Gastrocnemius medialis (tissue), 4 donors: ENCODE measurements at regions not wholly inside any gene's neighbourhood (a gene's known extent, or its start where the extent isn't known, plus 50 kb on each side); places are given as distances from the start of the nearest gene placed in this dataset.

Experiments used
- ATAC-seq, 2 donors: fragments of 150-250 bp; one replicate each; pipeline ENCODE4 v1.9.1; 2016
- DNase-seq, 2 donors: peaks; one replicate each; pipeline ENCODE4 v3.0.0-alpha.2; 2019
- H3K27ac ChIP-seq, 4 donors: fragments of 200-600 bp; sonication (generic); 1 replicate in 1 of 4; 2 replicates in 3 of 4; pipeline ENCODE4 v1.5.1; 2016 to 2018; ENCODE audit warnings: mild to moderate bottlenecking in 2 of 4, moderate library complexity in 1 of 4
- H3K27me3 ChIP-seq, 3 donors: fragments of 200-600 bp; sonication (generic) in 2 of 3; 1 replicate in 1 of 3; 2 replicates in 2 of 3; pipeline versions ENCODE4 v1.5.1 to v1.6.0; 2016 to 2019; ENCODE audit warnings: mild to moderate bottlenecking in 1 of 3, moderate library complexity in 1 of 3
- H3K36me3 ChIP-seq, 2 donors: fragments of 200-600 bp; sonication (generic) in 1 of 2; one replicate each; pipeline ENCODE4 v1.5.1; 2017 to 2018
- H3K4me1 ChIP-seq, 2 donors: fragments of 200-600 bp; sonication (generic) in 1 of 2; one replicate each; pipeline ENCODE4 v1.5.1; 2016 to 2017; ENCODE audit warnings: mild to moderate bottlenecking in 2 of 2
- H3K4me3 ChIP-seq, 4 donors: fragments of 200-600 bp; sonication (generic) in 3 of 4; 1 replicate in 1 of 4; 2 replicates in 3 of 4; pipeline ENCODE4 v1.5.1; 2016 to 2019; ENCODE audit warnings: mild to moderate bottlenecking in 2 of 4
- H3K9me3 ChIP-seq, 3 donors: fragments of 200-600 bp; sonication (generic) in 2 of 3; 1 replicate in 1 of 3; 2 replicates in 2 of 3; pipeline ENCODE4 v1.5.1; 2016 to 2019
- POLR2A ChIP-seq, 2 donors: fragments of 450-650 bp; IDR thresholded peaks; one replicate each; pipeline ENCODE4 v1.6.1; 2017; ENCODE audit warnings: antibody characterized with exemption in 2 of 2, mild to moderate bottlenecking in 2 of 2, moderate library complexity in 2 of 2
- in situ Hi-C, 4 donors: fragments of 200-750 bp; cut with MboI; loops; one replicate each; pipeline versions ENCODE4 v1.15.0 to v1.8.0; 2017; ENCODE audit warnings: low sequenced_read_pairs in 4 of 4
- intact Hi-C: fragments of 100-400 bp; cut with DNase I; formaldehyde crosslinking; loops from one replicate; pipeline ENCODE4 v1.15.1; 2023; ENCODE audit warnings: low total_unique reads
- TF ChIP-seq, protein P1 (sequence below), 5 experiments: fragments of 450-650 bp in 3 of 5; fragments of 200-600 bp in 2 of 5; sonication (generic) in 2 of 5; IDR thresholded peaks in 4 of 5; conservative IDR thresholded peaks in 1 of 5; 1 replicate in 4 of 5; 2 replicates in 1 of 5; pipeline ENCODE4 v1.5.1; 2016 to 2019; ENCODE audit warnings: antibody characterized with exemption in 5 of 5, mild to moderate bottlenecking in 3 of 5, moderate library complexity in 3 of 5

DNA sequence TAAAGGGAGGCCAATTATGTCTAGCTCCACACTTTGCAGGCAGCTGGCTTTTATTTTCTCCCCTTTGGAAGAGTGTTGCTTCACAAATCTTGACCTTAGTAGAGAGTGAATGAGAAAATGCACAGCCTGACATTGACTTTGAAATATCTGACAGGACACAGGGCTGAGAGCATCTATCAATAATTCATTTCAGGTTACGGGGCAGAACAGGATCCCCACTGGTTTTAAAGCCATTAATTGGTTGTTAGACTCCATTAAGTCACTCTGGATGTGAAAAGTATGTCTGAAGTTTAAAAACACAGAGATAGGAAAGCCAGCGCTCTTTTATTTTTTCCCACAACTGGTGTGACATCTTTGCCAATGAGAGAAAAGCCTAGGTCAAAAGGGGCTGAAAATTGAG, 251.9 kb upstream of the TMC3 start:
- TF ChIP-seq, protein P1, sequence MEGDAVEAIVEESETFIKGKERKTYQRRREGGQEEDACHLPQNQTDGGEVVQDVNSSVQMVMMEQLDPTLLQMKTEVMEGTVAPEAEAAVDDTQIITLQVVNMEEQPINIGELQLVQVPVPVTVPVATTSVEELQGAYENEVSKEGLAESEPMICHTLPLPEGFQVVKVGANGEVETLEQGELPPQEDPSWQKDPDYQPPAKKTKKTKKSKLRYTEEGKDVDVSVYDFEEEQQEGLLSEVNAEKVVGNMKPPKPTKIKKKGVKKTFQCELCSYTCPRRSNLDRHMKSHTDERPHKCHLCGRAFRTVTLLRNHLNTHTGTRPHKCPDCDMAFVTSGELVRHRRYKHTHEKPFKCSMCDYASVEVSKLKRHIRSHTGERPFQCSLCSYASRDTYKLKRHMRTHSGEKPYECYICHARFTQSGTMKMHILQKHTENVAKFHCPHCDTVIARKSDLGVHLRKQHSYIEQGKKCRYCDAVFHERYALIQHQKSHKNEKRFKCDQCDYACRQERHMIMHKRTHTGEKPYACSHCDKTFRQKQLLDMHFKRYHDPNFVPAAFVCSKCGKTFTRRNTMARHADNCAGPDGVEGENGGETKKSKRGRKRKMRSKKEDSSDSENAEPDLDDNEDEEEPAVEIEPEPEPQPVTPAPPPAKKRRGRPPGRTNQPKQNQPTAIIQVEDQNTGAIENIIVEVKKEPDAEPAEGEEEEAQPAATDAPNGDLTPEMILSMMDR (IDR thresholded peaks at IDR 0.05 in 4 of 5, conservative IDR thresholded peaks at IDR 0.05 in 1 of 5): no peak
- TF ChIP-seq POLR2A (IDR thresholded peaks at IDR 0.05): no peak
- H3K36me3 ChIP-seq: no peaks in the 10 kb centered on the region
- no peaks in the 10 kb centered on the region for H3K27me3 ChIP-seq
- ATAC-seq (no peak), DNase-seq (no peak)
- intact Hi-C loops (no loop called here), in situ Hi-C loops (no loop called here)
- no peak overlapping the region for H3K27ac ChIP-seq
- no peaks in the 10 kb centered on the region for H3K9me3 ChIP-seq
- no peak overlapping the region for H3K4me3 ChIP-seq
- no peaks in the 10 kb centered on the region for H3K4me1 ChIP-seq

DNA sequence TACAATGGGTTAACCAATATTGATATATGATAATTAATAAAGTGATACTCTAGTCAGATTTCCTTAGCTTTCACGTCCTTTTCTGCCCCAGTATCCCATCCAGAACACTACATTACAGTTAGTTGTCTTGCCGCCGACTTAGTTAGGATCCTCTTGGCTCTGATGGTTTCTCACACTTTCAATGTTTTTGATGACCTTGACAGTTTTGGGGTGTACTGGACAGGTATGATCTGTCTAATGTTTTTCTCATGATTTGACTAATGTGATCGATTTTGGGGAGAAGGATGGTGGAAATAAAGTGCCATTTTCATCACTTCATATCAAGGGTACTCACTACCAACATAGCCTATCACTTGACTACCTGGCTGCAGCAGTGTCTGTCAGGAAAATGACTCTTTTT, 245.0 kb upstream of the TMC3 start:
- H3K4me3 ChIP-seq: no peak overlapping the region
- no peaks in the 10 kb centered on the region for H3K36me3 ChIP-seq
- H3K27me3 ChIP-seq: no peaks in the 10 kb centered on the region
- H3K27ac ChIP-seq: no peak overlapping the region
- in situ Hi-C loops (no loop called here), intact Hi-C loops (no loop called here)
- H3K4me1 ChIP-seq: no peaks in the 10 kb centered on the region
- H3K9me3 ChIP-seq: no peaks in the 10 kb centered on the region
- ATAC-seq (no peak), DNase-seq (no peak)
- TF ChIP-seq POLR2A (IDR thresholded peaks at IDR 0.05): no peak
- TF ChIP-seq, protein P1 (IDR thresholded peaks at IDR 0.05 in 4 of 5, conservative IDR thresholded peaks at IDR 0.05 in 1 of 5): no peak

DNA sequence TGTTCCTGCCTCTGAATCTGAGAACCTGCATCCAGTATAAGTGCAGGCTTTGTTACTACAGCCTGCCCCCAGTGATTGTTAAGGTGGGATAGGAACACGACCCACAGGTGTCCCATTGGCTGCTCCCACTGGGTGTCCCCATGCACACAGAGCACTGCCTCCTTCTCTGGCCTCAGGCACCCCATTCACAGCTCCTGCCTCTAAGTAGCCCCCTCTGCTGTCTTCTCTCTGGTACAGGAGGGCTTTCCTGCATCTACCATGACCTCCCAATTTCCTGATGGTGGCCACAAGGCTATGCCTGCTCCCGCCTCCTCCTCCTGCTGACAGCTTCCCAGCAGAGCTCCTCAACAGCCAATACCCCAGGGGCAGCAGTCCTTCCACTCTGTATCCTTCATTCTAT, 238.6 kb upstream of the TMC3 start:
- no peak for DNase-seq

DNA sequence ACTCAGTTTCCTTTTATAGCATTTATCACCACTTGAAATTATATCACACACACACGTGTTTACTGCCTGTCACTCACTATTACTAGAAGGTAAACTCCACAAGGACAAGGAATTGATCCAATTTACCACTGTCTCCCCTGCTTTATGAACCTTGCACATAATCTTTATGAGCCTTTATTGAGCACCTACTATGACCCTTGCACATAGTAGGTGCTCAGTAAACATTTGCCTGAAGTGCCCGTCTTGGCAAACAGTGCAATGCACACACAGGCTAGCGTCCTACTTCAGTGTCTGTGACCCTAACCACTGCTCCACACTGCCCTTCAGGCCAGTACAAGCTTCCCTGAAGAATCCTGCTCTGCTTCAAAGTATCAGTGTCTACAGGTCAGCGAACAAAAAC, 237.7 kb upstream of the TMC3 start:
- no peak for ATAC-seq
- in situ Hi-C loops (no loop called here), intact Hi-C loops (no loop called here)
- Histone ChIP-seq H3K27ac (no peak overlapping the region), H3K9me3 (no peaks in the 10 kb centered on the region), H3K4me1 (no peaks in the 10 kb centered on the region), H3K4me3 (no peak overlapping the region), H3K27me3 (no peaks in the 10 kb centered on the region), H3K36me3 (no peaks in the 10 kb centered on the region)
- DNase-seq: no peak
- TF ChIP-seq, protein P1 (IDR thresholded peaks at IDR 0.05 in 4 of 5, conservative IDR thresholded peaks at IDR 0.05 in 1 of 5): no peak
- no peak for TF ChIP-seq POLR2A (IDR thresholded peaks at IDR 0.05)

More for the DNA sequence above, 238.6 kb upstream of the TMC3 start:
- intact Hi-C loops (no loop called here), in situ Hi-C loops (no loop called here)
- ATAC-seq: no peak
- no peaks in the 10 kb centered on the region for H3K36me3 ChIP-seq
- H3K9me3 ChIP-seq: no peaks in the 10 kb centered on the region
- no peak overlapping the region for H3K4me3 ChIP-seq
- TF ChIP-seq POLR2A (IDR thresholded peaks at IDR 0.05): no peak
- TF ChIP-seq, protein P1 (IDR thresholded peaks at IDR 0.05 in 4 of 5, conservative IDR thresholded peaks at IDR 0.05 in 1 of 5): no peak
- no peaks in the 10 kb centered on the region for H3K27me3 ChIP-seq
- H3K27ac ChIP-seq: no peak overlapping the region
- no peaks in the 10 kb centered on the region for H3K4me1 ChIP-seq

DNA sequence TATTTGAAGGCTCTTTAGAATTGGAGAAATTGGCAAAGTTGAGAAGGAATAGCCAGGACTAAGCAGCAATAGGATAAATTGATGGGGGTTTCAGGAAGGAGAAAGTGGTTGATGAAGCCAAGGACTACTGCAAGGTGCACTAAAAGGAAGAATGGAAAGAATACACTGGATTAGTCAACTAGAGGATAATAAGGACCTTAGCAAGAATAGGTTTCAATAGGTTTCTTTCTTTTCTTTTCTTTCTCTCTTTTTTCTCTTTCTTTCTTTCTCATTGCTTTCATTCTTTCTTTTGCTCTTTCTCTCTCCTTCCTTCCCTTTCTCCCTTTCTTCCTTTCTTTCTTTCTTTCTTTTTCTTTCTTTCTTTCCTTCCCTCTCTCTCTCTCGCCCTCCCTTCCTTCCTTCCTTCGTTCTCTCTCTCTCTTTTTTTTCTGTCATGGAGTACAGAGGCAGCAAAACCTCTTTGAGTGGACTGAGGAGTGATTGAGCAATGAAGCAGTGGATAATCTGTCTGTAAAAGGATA, 234.4 kb upstream of the TMC3 start:
- TF ChIP-seq, protein P1 (IDR thresholded peaks at IDR 0.05 in 4 of 5, conservative IDR thresholded peaks at IDR 0.05 in 1 of 5): no peak
- no peak for TF ChIP-seq POLR2A (IDR thresholded peaks at IDR 0.05)
- no peak overlapping the region for H3K27ac ChIP-seq
- intact Hi-C loops: no loop called here
- H3K36me3 ChIP-seq: no peaks in the 10 kb centered on the region
- in situ Hi-C loops: no loop called here
- DNase-seq: no peak
- H3K4me3 ChIP-seq: no peak overlapping the region
- H3K4me1 ChIP-seq: no peaks in the 10 kb centered on the region
- no peaks in the 10 kb centered on the region for H3K27me3 ChIP-seq
- ATAC-seq: no peak
- no peaks in the 10 kb centered on the region for H3K9me3 ChIP-seq
